ENCODE measurements at regions not wholly inside any gene's neighbourhood (a gene's known extent, or its start where the extent isn't known, plus 50 kb on each side); places are given as distances from the start of the nearest gene placed in this dataset.
"Not testable (repeated sequence)": the region's sequence is repeated elsewhere in the genome, so short reads cannot be mapped to it uniquely, and the experiment has no call there.

- CTCF ChIA-PET, result no interaction called here
- H3K27ac Mint-ChIP-seq, result no peak overlapping the region
- ATAC-seq (ENCODE audit: low read depth), result no peak
Observed at GRCh38 chr4:187085339-187085738, 361.7 kb upstream of the FAT1 start.

GRCh38 chr4:187086151-187086550 is 362.5 kb upstream of the FAT1 start:
- DNase-seq, result no peak

More at GRCh38 chr4:187085339-187085738, 361.7 kb upstream of the FAT1 start:
- H3K4me1 Mint-ChIP-seq, result no peaks in the 10 kb centered on the region
- DNase-seq, result no peak
- H3K27me3 Mint-ChIP-seq, result no peaks in the 10 kb centered on the region
- POLR2A ChIA-PET, result no interaction called here
- no peak for TF ChIP-seq CTCF (IDR thresholded peaks at IDR 0.05)
- H3K9me3 Mint-ChIP-seq, result no peaks in the 10 kb centered on the region
- intact Hi-C loops (cut with micrococcal nuclease), result no loop called here
- no peak overlapping the region for H3K4me3 Mint-ChIP-seq
- no peaks in the 10 kb centered on the region for H3K36me3 Mint-ChIP-seq (ENCODE audit: low read depth)

GRCh38 chr4:187088070-187088799 is 364.6 kb upstream of the FAT1 start:
- ChIA-PET POLR2A (no interaction called here), CTCF (no interaction called here)
- Mint-ChIP-seq H3K9me3 (peaks cover under 1% of the 10 kb centered on the region), H3K36me3 (ENCODE audit: low read depth) (no peaks in the 10 kb centered on the region), H3K4me3 (no peak overlapping the region), H3K4me1 (no peaks in the 10 kb centered on the region), H3K27me3 (no peaks in the 10 kb centered on the region), H3K27ac (no peak overlapping the region)
- TF ChIP-seq CTCF (IDR thresholded peaks at IDR 0.05), result no peak
- no peak for DNase-seq
- no peak for ATAC-seq (ENCODE audit: low read depth)
- intact Hi-C loops (cut with micrococcal nuclease), result no loop called here

More at GRCh38 chr4:187086151-187086550, 362.5 kb upstream of the FAT1 start:
- H3K27ac Mint-ChIP-seq, result no peak overlapping the region
- no peaks in the 10 kb centered on the region for H3K9me3 Mint-ChIP-seq
- H3K27me3 Mint-ChIP-seq, result no peaks in the 10 kb centered on the region
- no peaks in the 10 kb centered on the region for H3K36me3 Mint-ChIP-seq (ENCODE audit: low read depth)
- intact Hi-C loops (cut with micrococcal nuclease), result no loop called here
- ChIA-PET CTCF (no interaction called here), POLR2A (no interaction called here)
- ATAC-seq (ENCODE audit: low read depth), result no peak
- no peak for TF ChIP-seq CTCF (IDR thresholded peaks at IDR 0.05)
- no peaks in the 10 kb centered on the region for H3K4me1 Mint-ChIP-seq
- H3K4me3 Mint-ChIP-seq, result no peak overlapping the region

- TF ChIP-seq CTCF (IDR thresholded peaks at IDR 0.05), result no peak
- CTCF ChIA-PET, result no interaction called here
- H3K9me3 Mint-ChIP-seq, result peaks cover 2% of the 10 kb centered on the region
- no peak overlapping the region for H3K27ac Mint-ChIP-seq
- POLR2A ChIA-PET, result no interaction called here
- no peaks in the 10 kb centered on the region for H3K4me1 Mint-ChIP-seq
- no peak overlapping the region for H3K4me3 Mint-ChIP-seq
- intact Hi-C loops (cut with micrococcal nuclease), result no loop called here
- ATAC-seq (ENCODE audit: low read depth), result no peak
- no peak for DNase-seq
- no peaks in the 10 kb centered on the region for H3K36me3 Mint-ChIP-seq (ENCODE audit: low read depth)
- H3K27me3 Mint-ChIP-seq, result no peaks in the 10 kb centered on the region
Observed at GRCh38 chr4:187090401-187090800, 366.7 kb upstream of the FAT1 start.

- H3K9me3 Mint-ChIP-seq; H3K27me3 Mint-ChIP-seq; CTCF ChIA-PET; H3K27ac Mint-ChIP-seq; H3K4me1 Mint-ChIP-seq; ATAC-seq (ENCODE audit: low read depth); H3K4me3 Mint-ChIP-seq; POLR2A ChIA-PET; DNase-seq; H3K36me3 Mint-ChIP-seq (ENCODE audit: low read depth); intact Hi-C loops (cut with micrococcal nuclease): not testable (repeated sequence)
Observed at GRCh38 chr4:187090832-187091231, 367.2 kb upstream of the FAT1 start.

- intact Hi-C loops (cut with micrococcal nuclease), result no loop called here
- Mint-ChIP-seq H3K36me3 (ENCODE audit: low read depth) (no peaks in the 10 kb centered on the region), H3K27me3 (no peaks in the 10 kb centered on the region), H3K9me3 (peaks cover 8% of the 10 kb centered on the region), H3K4me1 (no peaks in the 10 kb centered on the region), H3K4me3 (no peak overlapping the region), H3K27ac (no peak overlapping the region)
- ATAC-seq (ENCODE audit: low read depth) (no peak), DNase-seq (no peak)
- ChIA-PET CTCF (no interaction called here), POLR2A (no interaction called here)
- TF ChIP-seq CTCF (IDR thresholded peaks at IDR 0.05), result no peak
Observed at GRCh38 chr4:187094144-187094543, 370.5 kb upstream of the FAT1 start.
